CD14-positive monocyte (primary cell): ENCODE measurements at regions not wholly inside any gene's neighbourhood (a gene's known extent, or its start where the extent isn't known, plus 50 kb on each side); places are given as distances from the start of the nearest gene placed in this dataset.

ENCODE experiments used
- DNase-seq, 3 donors: peaks; one replicate each; pipeline ENCODE4 v3.0.0-alpha.2; 2011 to 2022
- H2AFZ ChIP-seq: 2 replicates; pipeline ENCODE4 v1.6.0; 2012; ENCODE audit warnings: mild to moderate bottlenecking, low read depth, low read length, inconsistent platforms; ENCODE audit not compliant: insufficient read depth, poor library complexity, severe bottlenecking
- H3K27ac ChIP-seq, 2 donors: 1 replicate in 1 of 2; 2 replicates in 1 of 2; pipeline ENCODE4 v1.5.1; 2012 to 2013; ENCODE audit warnings: low read length in 2 of 2, control low read depth in 1 of 2, inconsistent platforms in 1 of 2, low read depth in 1 of 2, mild to moderate bottlenecking in 1 of 2
- H3K27me3 ChIP-seq, 2 donors: one replicate each; pipeline versions ENCODE4 v1.6.0 to v1.6.1; 2011 to 2013; ENCODE audit warnings: low read length in 2 of 2; ENCODE audit not compliant: control insufficient read depth in 2 of 2, insufficient read depth in 2 of 2
- H3K36me3 ChIP-seq, 2 donors: replicated peaks in 1 of 2; 1 replicate in 1 of 2; 2 replicates in 1 of 2; pipeline versions ENCODE4 v1.5.1 to v1.6.1; 2012 to 2013; ENCODE audit warnings: low read length in 2 of 2, control low read depth in 1 of 2, inconsistent platforms in 1 of 2, mild to moderate bottlenecking in 1 of 2; ENCODE audit not compliant: insufficient read depth in 2 of 2, control insufficient read depth in 1 of 2
- H3K4me1 ChIP-seq, 2 donors: 1 replicate in 1 of 2; 2 replicates in 1 of 2; pipeline versions ENCODE4 v1.5.1 to v1.6.1; 2012 to 2013; ENCODE audit warnings: low read length in 2 of 2, control low read depth in 1 of 2, inconsistent platforms in 1 of 2, mild to moderate bottlenecking in 1 of 2, moderate library complexity in 1 of 2; ENCODE audit not compliant: insufficient read depth in 2 of 2, control insufficient read depth in 1 of 2
- H3K4me2 ChIP-seq: replicated peaks from 2 replicates; pipeline ENCODE3; 2012; ENCODE audit warnings: low read length, moderate library complexity, mild to moderate bottlenecking; ENCODE audit not compliant: poor library complexity, severe bottlenecking; ENCODE audit errors: extremely low read depth
- H3K4me3 ChIP-seq, 3 experiments: fragments of 200-600 bp in 1 of 3; sonication (generic) in 1 of 3; replicated peaks in 1 of 3; 1 replicate in 2 of 3; 2 replicates in 1 of 3; pipeline ENCODE4 v1.5.1; 2011 to 2013; ENCODE audit warnings: low read length in 3 of 3, mild to moderate bottlenecking in 3 of 3, control low read depth in 2 of 3, low read depth in 2 of 3, inconsistent platforms in 1 of 3, moderate library complexity in 1 of 3
- H3K79me2 ChIP-seq: 2 replicates; pipeline ENCODE4 v1.6.0; 2012; ENCODE audit warnings: mild to moderate bottlenecking, control low read depth, inconsistent platforms, low read length, moderate library complexity; ENCODE audit not compliant: insufficient read depth
- H3K9ac ChIP-seq: 2 replicates; pipeline ENCODE4 v1.6.0; 2017; ENCODE audit warnings: low read length, mild to moderate bottlenecking; ENCODE audit not compliant: insufficient read depth, poor library complexity, severe bottlenecking
- H3K9me3 ChIP-seq, 2 donors: replicated peaks in 1 of 2; 1 replicate in 1 of 2; 2 replicates in 1 of 2; pipeline versions ENCODE4 v1.5.1 to v1.6.1; 2012 to 2013; ENCODE audit warnings: low read length in 2 of 2, control low read depth in 1 of 2; ENCODE audit not compliant: control insufficient read depth in 1 of 2, insufficient read depth in 1 of 2
- H4K20me1 ChIP-seq: 2 replicates; pipeline ENCODE4 v1.6.0; 2012; ENCODE audit warnings: mild to moderate bottlenecking, low read length, control low read depth, moderate library complexity; ENCODE audit not compliant: insufficient read depth
- H3K27ac Mint-ChIP-seq, 7 donors: one replicate each; pipeline ENCODE4 v1.8.0; 2020; ENCODE audit warnings: mild to moderate bottlenecking in 7 of 7, mixed read lengths in 7 of 7, moderate library complexity in 6 of 7, inconsistent platforms in 2 of 7
- H3K27me3 Mint-ChIP-seq, 3 donors: one replicate each; pipeline ENCODE4 v1.8.0; 2021 to 2022; ENCODE audit warnings: low read depth in 3 of 3, mild to moderate bottlenecking in 3 of 3, mixed read lengths in 3 of 3, moderate library complexity in 3 of 3, inconsistent platforms in 1 of 3
- H3K36me3 Mint-ChIP-seq, 2 donors: one replicate each; pipeline ENCODE4 v1.8.0; 2020; ENCODE audit warnings: mixed read lengths in 2 of 2, inconsistent platforms in 1 of 2, mild to moderate bottlenecking in 1 of 2
- H3K4me1 Mint-ChIP-seq: one replicate; pipeline ENCODE4 v1.8.0; 2020; ENCODE audit warnings: mild to moderate bottlenecking, mixed read lengths
- H3K4me3 Mint-ChIP-seq, 2 donors: one replicate each; pipeline ENCODE4 v1.8.0; 2020; ENCODE audit warnings: mild to moderate bottlenecking in 2 of 2, mixed read lengths in 2 of 2, moderate library complexity in 1 of 2
- H3K9me3 Mint-ChIP-seq, 7 donors: one replicate each; pipeline ENCODE4 v1.8.0; 2020 to 2022; ENCODE audit warnings: mixed read lengths in 7 of 7, mild to moderate bottlenecking in 6 of 7, moderate library complexity in 6 of 7, inconsistent platforms in 2 of 7
- WGBS: methylation state at CpG from one replicate; pipeline ENCODE4 v1.1.5; 2013; ENCODE audit warnings: missing lambda C conversion rate; ENCODE audit not compliant: insufficient coverage; 5-methylcytosine and 5-hydroxymethylcytosine counted together
- intact Hi-C, 2 donors: fragments of 100-400 bp; cut with micrococcal nuclease; formaldehyde crosslinking; loops; one replicate each; pipeline versions ENCODE4 v1.15.0 to v1.15.1; 2023
- TF ChIP-seq, protein P1 (sequence below): fragments of 200-600 bp; IDR thresholded peaks from one replicate; pipeline ENCODE4 v1.8.0; 2022; ENCODE audit warnings: antibody characterized with exemption, mild to moderate bottlenecking

DNA sequence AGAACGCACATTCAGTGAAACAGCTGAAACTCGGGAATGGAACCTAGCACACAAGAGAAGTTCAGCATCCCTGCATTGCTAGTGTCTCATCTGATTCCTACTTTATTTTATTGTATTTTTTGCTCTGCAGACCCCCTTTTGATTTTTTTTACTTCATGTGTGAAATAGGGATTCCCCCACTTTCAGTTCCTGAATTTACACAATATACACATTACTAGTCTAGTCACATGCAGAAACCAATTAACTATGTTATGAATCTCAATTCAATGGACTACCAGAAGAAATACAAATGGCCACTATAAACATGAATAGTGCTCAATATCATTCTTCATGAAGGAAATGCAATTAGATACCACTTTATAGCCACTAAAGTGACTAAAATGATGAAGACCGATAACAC is 386.1 kb upstream of the COBL start:
- intact Hi-C loops: no loop called here
- Mint-ChIP-seq H3K9me3 (peaks cover 1 to 9% (median 5%) of the 10 kb centered on the region in 7 donors), H3K4me3 (no peak overlapping the region), H3K36me3 (no peaks in the 10 kb centered on the region), H3K4me1 (no peaks in the 10 kb centered on the region), H3K27ac (no peak overlapping the region), H3K27me3 (no peaks in the 10 kb centered on the region)
- WGBS: 100% methylated on average over 1 of the region's 3 CpGs
- Histone ChIP-seq H3K79me2 (no peaks in the 10 kb centered on the region), H3K27ac (no peak overlapping the region), H3K9ac (no peak overlapping the region), H3K4me2 (no peak overlapping the region), H3K4me1 (no peaks in the 10 kb centered on the region), H3K4me3 (no peak overlapping the region), H4K20me1 (no peaks in the 10 kb centered on the region), H2AFZ (no peak overlapping the region), H3K36me3 (no peaks in the 10 kb centered on the region), H3K9me3 (peaks cover under 1 to 6% of the 10 kb centered on the region in 2 donors), H3K27me3 (no peaks in the 10 kb centered on the region)
- DNase-seq: no peak
- TF ChIP-seq, protein P1, sequence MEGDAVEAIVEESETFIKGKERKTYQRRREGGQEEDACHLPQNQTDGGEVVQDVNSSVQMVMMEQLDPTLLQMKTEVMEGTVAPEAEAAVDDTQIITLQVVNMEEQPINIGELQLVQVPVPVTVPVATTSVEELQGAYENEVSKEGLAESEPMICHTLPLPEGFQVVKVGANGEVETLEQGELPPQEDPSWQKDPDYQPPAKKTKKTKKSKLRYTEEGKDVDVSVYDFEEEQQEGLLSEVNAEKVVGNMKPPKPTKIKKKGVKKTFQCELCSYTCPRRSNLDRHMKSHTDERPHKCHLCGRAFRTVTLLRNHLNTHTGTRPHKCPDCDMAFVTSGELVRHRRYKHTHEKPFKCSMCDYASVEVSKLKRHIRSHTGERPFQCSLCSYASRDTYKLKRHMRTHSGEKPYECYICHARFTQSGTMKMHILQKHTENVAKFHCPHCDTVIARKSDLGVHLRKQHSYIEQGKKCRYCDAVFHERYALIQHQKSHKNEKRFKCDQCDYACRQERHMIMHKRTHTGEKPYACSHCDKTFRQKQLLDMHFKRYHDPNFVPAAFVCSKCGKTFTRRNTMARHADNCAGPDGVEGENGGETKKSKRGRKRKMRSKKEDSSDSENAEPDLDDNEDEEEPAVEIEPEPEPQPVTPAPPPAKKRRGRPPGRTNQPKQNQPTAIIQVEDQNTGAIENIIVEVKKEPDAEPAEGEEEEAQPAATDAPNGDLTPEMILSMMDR: no peak

DNA sequence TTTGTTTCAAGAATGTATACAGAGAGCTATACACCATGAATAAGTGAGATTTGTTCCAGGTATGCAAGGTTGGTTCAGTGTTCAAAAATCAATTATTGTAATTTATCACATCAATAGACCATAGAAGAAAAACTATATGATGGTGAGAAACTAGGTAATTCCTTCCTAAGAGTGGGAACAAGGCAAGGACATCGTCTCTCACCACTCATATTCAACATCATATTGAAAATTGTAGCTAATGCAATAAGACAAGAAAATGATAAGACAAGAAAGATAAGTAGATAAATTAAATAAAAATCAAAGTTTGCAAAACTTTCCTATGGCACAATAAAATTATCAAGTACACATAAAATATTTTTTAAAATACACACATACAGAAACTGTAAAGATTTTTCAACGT is 385.3 kb upstream of the COBL start:
- TF ChIP-seq, protein P1: no peak
- Mint-ChIP-seq H3K4me1 (no peaks in the 10 kb centered on the region), H3K36me3 (no peaks in the 10 kb centered on the region), H3K27me3 (no peaks in the 10 kb centered on the region), H3K27ac (no peak overlapping the region), H3K9me3 (peaks cover 0 to 9% (median 3%) of the 10 kb centered on the region in 7 donors), H3K4me3 (no peak overlapping the region)
- Histone ChIP-seq H3K79me2 (no peaks in the 10 kb centered on the region), H3K4me3 (no peak overlapping the region), H3K36me3 (no peaks in the 10 kb centered on the region), H2AFZ (no peak overlapping the region), H3K4me1 (no peaks in the 10 kb centered on the region), H3K9ac (no peak overlapping the region), H3K9me3 (peaks cover 2 to 11% of the 10 kb centered on the region in 2 donors), H3K4me2 (no peak overlapping the region), H3K27me3 (no peaks in the 10 kb centered on the region), H3K27ac (no peak overlapping the region), H4K20me1 (no peaks in the 10 kb centered on the region)
- WGBS: no CpG with 5 or more reads among the region's 2 CpGs
- no peak for DNase-seq
- intact Hi-C loops: no loop called here
